K562 (cell line): ENCODE measurements at regions not wholly inside any gene's neighbourhood (a gene's known extent, or its start where the extent isn't known, plus 50 kb on each side); places are given as distances from the start of the nearest gene placed in this dataset.

ENCODE experiments used
- ATAC-seq: fragments of 200-7000 bp; cut with Tn5 transposase; 3 replicates; pipeline ENCODE4 v1.9.1; 2020; ENCODE audit warnings: moderate library complexity
- BruUV-seq: library from RNA; stranded (reverse); fragments of 400-500 nt; replicated peaks from 2 replicates; lab custom pipeline; 2021; lab: Mats Ljungman, UMichigan
- CTCF ChIA-PET: fragments of 300-600 bp; formaldehyde crosslinking; extraction: SDS; loops from one replicate; lab custom pipeline; 2021; ENCODE audit warnings: low intra/inter-chr PET ratio; lab: Yijun Ruan, JAX
- POLR2A ChIA-PET: fragments of 300-600, 350-650 bp; sonication (Branson Sonifier 250); formaldehyde crosslinking; extraction: SDS; loops from one replicate; lab custom pipeline; 2021; ENCODE audit warnings: antibody characterized with exemption, inconsistent platforms; lab: Yijun Ruan, JAX
- DNase-seq, 4 experiments: peaks; one replicate each; pipeline versions ENCODE4 v3.0.0 to v3.0.0-alpha.2; 2011 to 2018; ENCODE audit warnings: low spot score in 3 of 4, mixed read lengths in 3 of 4; ENCODE audit errors: extremely low read depth in 1 of 4
- FAIRE-seq: peaks from 2 replicates; lab custom pipeline; 2011; peaks lifted over from hg19 to GRCh38; lab: Jason Lieb, UNC
- H2AFZ ChIP-seq: 2 replicates; pipeline ENCODE4 v1.6.0; 2011; ENCODE audit warnings: low read depth, low read length, control low read depth, inconsistent platforms
- H3K27ac ChIP-seq: fragments of 200-600 bp; 3 replicates; pipeline ENCODE4 v1.8.0; 2011; ENCODE audit warnings: low read depth, mild to moderate bottlenecking, control low read depth, inconsistent platforms, low read length, moderate library complexity, mixed read lengths; ENCODE audit errors: extremely low read depth
- H3K27me3 ChIP-seq, 2 experiments: fragments of 300-600 bp in 1 of 2; 2 replicates in 1 of 2; 3 replicates in 1 of 2; pipeline versions ENCODE4 v1.6.0 to v1.8.0; 2011; ENCODE audit warnings: inconsistent platforms in 2 of 2, low read length in 2 of 2, mild to moderate bottlenecking in 1 of 2, mixed read lengths in 1 of 2, moderate library complexity in 1 of 2; ENCODE audit not compliant: control insufficient read depth in 2 of 2, insufficient read depth in 2 of 2
- H3K36me3 ChIP-seq: fragments of 300-600 bp; 3 replicates; pipeline ENCODE4 v1.8.0; 2011; ENCODE audit warnings: mild to moderate bottlenecking, low read length, inconsistent platforms; ENCODE audit not compliant: control insufficient read depth, insufficient read depth
- H3K4me1 ChIP-seq, 2 experiments: fragments of 200-600 bp in 1 of 2; replicated peaks in 1 of 2; 2 replicates in 1 of 2; 3 replicates in 1 of 2; pipeline versions ENCODE4 v1.5.1 to v1.8.0; 2011; ENCODE audit warnings: inconsistent platforms in 2 of 2, low read length in 2 of 2, mild to moderate bottlenecking in 1 of 2, mixed read lengths in 1 of 2, moderate library complexity in 1 of 2; ENCODE audit not compliant: control insufficient read depth in 2 of 2, insufficient read depth in 2 of 2
- H3K4me2 ChIP-seq: 2 replicates; pipeline ENCODE4 v1.6.1; 2011; ENCODE audit warnings: low read length, control low read depth, inconsistent platforms, mixed read lengths; ENCODE audit not compliant: insufficient read depth
- H3K4me3 ChIP-seq: fragments of 200-600 bp; sonication (generic), shearing (Covaris generic); 2 replicates; pipeline ENCODE4 v1.5.1; 2016; ENCODE audit warnings: control low read depth, inconsistent platforms
- H3K79me2 ChIP-seq: fragments of 200-600 bp; 3 replicates; pipeline ENCODE4 v1.8.0; 2011; ENCODE audit warnings: low read length, inconsistent platforms; ENCODE audit not compliant: control insufficient read depth, insufficient read depth
- H3K9ac ChIP-seq, 2 experiments: 2 replicates each; pipeline versions ENCODE4 v1.6.0 to v1.6.1; 2011; ENCODE audit warnings: low read depth in 2 of 2, low read length in 2 of 2, control low read depth in 1 of 2, inconsistent platforms in 1 of 2, mild to moderate bottlenecking in 1 of 2, mixed read lengths in 1 of 2; ENCODE audit not compliant: insufficient read depth in 1 of 2
- H3K9me1 ChIP-seq: one replicate; pipeline ENCODE4 v1.6.0; 2011; ENCODE audit warnings: inconsistent platforms, mild to moderate bottlenecking, low read length, moderate library complexity; ENCODE audit not compliant: control insufficient read depth, insufficient read depth
- H3K9me3 ChIP-seq: replicated peaks from 2 replicates; pipeline ENCODE4 v1.5.1; 2011; ENCODE audit warnings: low read depth, low read length, inconsistent platforms; ENCODE audit not compliant: control insufficient read depth, insufficient read depth
- H4K20me1 ChIP-seq: replicated peaks from 2 replicates; pipeline ENCODE4 v1.6.1; 2011; ENCODE audit warnings: low read length, inconsistent platforms, mixed read lengths; ENCODE audit not compliant: control insufficient read depth, insufficient read depth
- ETV1 ChIP-seq: fragments of 450-650 bp; conservative IDR thresholded peaks from 2 replicates; pipeline ENCODE4 v1.6.1; 2016; ENCODE audit warnings: missing genetic modification characterization, control low read depth, low read depth, missing compliant biosample characterization
- HDAC3 ChIP-seq: fragments of 450-650 bp; IDR thresholded peaks from 2 replicates; pipeline ENCODE4 v1.6.1; 2018; ENCODE audit warnings: borderline replicate concordance, mild to moderate bottlenecking, moderate library complexity; ENCODE audit not compliant: partially characterized antibody
- WGBS: fragments of 100-300 bp; shearing (Covaris generic); methylation state at CpG from one replicate; pipeline ENCODE4 v1.1.6; 2016; ENCODE audit warnings: low coverage, mixed read lengths; ENCODE audit not compliant: insufficient coverage; ENCODE audit errors: missing lambda C conversion rate; 5-methylcytosine and 5-hydroxymethylcytosine counted together
- in situ Hi-C: fragments of 300-500 bp; cut with MboI; formaldehyde crosslinking; loops from 4 replicates; pipeline ENCODE4 v1.15.0; 2018; ENCODE audit warnings: inconsistent platforms, mixed read lengths
- intact Hi-C: fragments of 100-400 bp; cut with micrococcal nuclease; formaldehyde crosslinking; loops from 2 replicates; pipeline ENCODE4 v1.14.2; 2022
- TF ChIP-seq, protein P1 (sequence below): fragments of 450-650 bp; conservative IDR thresholded peaks from 2 replicates; pipeline ENCODE4 v1.6.1; 2016; ENCODE audit warnings: missing genetic modification characterization, low read depth, mild to moderate bottlenecking, control low read depth, missing compliant biosample characterization
- TF ChIP-seq, protein P2 (sequence below): fragments of 250-450 bp; sonication (Bioruptor Pico); IDR thresholded peaks from 2 replicates; pipeline ENCODE4 v1.4.0; 2020; ENCODE audit warnings: mild to moderate bottlenecking, moderate library complexity, borderline replicate concordance

- no peak for DNase-seq
- TF ChIP-seq, protein P1, sequence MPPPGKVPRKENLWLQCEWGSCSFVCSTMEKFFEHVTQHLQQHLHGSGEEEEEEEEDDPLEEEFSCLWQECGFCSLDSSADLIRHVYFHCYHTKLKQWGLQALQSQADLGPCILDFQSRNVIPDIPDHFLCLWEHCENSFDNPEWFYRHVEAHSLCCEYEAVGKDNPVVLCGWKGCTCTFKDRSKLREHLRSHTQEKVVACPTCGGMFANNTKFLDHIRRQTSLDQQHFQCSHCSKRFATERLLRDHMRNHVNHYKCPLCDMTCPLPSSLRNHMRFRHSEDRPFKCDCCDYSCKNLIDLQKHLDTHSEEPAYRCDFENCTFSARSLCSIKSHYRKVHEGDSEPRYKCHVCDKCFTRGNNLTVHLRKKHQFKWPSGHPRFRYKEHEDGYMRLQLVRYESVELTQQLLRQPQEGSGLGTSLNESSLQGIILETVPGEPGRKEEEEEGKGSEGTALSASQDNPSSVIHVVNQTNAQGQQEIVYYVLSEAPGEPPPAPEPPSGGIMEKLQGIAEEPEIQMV (tag), result 0 out of 2 replicates have a peak, but pooled peaks have one; percentile 35
- TF ChIP-seq ETV1 (tag) (no peak), HDAC3 (no peak)
- TF ChIP-seq, protein P2, sequence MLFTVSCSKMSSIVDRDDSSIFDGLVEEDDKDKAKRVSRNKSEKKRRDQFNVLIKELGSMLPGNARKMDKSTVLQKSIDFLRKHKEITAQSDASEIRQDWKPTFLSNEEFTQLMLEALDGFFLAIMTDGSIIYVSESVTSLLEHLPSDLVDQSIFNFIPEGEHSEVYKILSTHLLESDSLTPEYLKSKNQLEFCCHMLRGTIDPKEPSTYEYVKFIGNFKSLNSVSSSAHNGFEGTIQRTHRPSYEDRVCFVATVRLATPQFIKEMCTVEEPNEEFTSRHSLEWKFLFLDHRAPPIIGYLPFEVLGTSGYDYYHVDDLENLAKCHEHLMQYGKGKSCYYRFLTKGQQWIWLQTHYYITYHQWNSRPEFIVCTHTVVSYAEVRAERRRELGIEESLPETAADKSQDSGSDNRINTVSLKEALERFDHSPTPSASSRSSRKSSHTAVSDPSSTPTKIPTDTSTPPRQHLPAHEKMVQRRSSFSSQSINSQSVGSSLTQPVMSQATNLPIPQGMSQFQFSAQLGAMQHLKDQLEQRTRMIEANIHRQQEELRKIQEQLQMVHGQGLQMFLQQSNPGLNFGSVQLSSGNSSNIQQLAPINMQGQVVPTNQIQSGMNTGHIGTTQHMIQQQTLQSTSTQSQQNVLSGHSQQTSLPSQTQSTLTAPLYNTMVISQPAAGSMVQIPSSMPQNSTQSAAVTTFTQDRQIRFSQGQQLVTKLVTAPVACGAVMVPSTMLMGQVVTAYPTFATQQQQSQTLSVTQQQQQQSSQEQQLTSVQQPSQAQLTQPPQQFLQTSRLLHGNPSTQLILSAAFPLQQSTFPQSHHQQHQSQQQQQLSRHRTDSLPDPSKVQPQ (CRISPR knock-in tag), result no peak
- TF ChIP-seq, all 486 proteins: peak for 1
- Histone ChIP-seq H3K9ac (no peak overlapping the region), H3K36me3 (no peaks in the 10 kb centered on the region), H2AFZ (no peak overlapping the region), H3K27ac (no peak overlapping the region), H3K79me2 (no peaks in the 10 kb centered on the region), H3K4me3 (no peak overlapping the region), H3K27me3 (no peaks in the 10 kb centered on the region), H3K4me1 (no peaks in the 10 kb centered on the region), H4K20me1 (no peaks in the 10 kb centered on the region), H3K4me2 (no peak overlapping the region), H3K9me3 (no peaks in the 10 kb centered on the region), H3K9me1 (no peaks in the 10 kb centered on the region)
- intact Hi-C loops, result no loop called here
- ChIA-PET POLR2A (no interaction called here), CTCF (no interaction called here)
- ATAC-seq, result no peak
- FAIRE-seq, result no peak
- no TSS peak for BruUV-seq
- in situ Hi-C loops, result no loop called here
- 1% methylated on average over 11 of the region's 11 CpGs for WGBS
Measured at GRCh38 chr18:59760619-59761600, 63.7 kb upstream of the CCBE1 start.
